SU-DHL-6 (cell line): ENCODE measurements at regions not wholly inside any gene's neighbourhood (a gene's known extent, or its start where the extent isn't known, plus 50 kb on each side); places are given as distances from the start of the nearest gene placed in this dataset.

Experiments
- EZH2phosphoT487 ChIP-seq: fragments of 200-600 bp; sonication (generic), shearing (Covaris generic); conservative IDR thresholded peaks from 2 replicates; pipeline ENCODE4 v1.6.1; 2018; ENCODE audit warnings: mild to moderate bottlenecking, antibody characterized with exemption, low read length, moderate library complexity, mixed read lengths
- TF ChIP-seq, protein P1 (sequence below): fragments of 200-600 bp; sonication (generic); IDR thresholded peaks from one replicate; pipeline ENCODE4 v1.5.1; 2017; ENCODE audit warnings: antibody characterized with exemption, mild to moderate bottlenecking, low read length, moderate library complexity; ENCODE audit not compliant: insufficient read depth, poor library complexity, severe bottlenecking

DNA sequence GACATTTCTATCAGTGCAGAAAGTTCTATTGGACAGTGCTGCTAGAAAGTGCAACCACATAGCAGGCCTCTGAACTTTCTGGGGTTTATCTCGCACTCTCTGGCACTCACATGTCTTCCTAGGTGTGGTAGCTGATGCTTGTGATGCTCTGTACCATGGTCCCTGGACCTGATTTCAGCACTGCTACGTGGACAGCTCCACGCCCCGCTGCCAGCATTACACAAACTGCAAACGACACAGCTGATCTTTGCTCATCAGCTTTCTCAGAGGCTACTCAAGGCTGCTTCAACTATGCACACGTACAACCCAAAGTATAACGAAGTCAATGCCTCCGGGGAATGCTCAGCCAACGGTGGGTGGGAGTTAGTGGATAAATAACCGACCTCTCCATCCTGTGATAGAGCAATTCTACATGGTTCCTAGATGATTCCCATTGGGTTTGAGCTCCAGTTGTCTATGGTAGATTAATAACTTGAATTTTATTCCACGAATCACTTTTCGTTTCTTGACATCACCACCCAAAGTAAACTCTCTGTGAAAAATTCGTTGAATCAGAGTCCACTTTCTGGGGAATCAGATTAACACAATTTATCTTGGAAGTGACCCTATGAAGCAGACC is 302.5 kb downstream of the ACTR3B start:
- TF ChIP-seq, protein P1, sequence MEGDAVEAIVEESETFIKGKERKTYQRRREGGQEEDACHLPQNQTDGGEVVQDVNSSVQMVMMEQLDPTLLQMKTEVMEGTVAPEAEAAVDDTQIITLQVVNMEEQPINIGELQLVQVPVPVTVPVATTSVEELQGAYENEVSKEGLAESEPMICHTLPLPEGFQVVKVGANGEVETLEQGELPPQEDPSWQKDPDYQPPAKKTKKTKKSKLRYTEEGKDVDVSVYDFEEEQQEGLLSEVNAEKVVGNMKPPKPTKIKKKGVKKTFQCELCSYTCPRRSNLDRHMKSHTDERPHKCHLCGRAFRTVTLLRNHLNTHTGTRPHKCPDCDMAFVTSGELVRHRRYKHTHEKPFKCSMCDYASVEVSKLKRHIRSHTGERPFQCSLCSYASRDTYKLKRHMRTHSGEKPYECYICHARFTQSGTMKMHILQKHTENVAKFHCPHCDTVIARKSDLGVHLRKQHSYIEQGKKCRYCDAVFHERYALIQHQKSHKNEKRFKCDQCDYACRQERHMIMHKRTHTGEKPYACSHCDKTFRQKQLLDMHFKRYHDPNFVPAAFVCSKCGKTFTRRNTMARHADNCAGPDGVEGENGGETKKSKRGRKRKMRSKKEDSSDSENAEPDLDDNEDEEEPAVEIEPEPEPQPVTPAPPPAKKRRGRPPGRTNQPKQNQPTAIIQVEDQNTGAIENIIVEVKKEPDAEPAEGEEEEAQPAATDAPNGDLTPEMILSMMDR, result no peak
- TF ChIP-seq EZH2phosphoT487, result no peak
